ENCODE measurements at regions not wholly inside any gene's neighbourhood (a gene's known extent, or its start where the extent isn't known, plus 50 kb on each side); places are given as distances from the start of the nearest gene placed in this dataset.

GRCh38 chr19:31938675-31939074 is 406.7 kb upstream of the ZNF507 start:
- DNase-seq (ENCODE audit: insufficient read length, low spot score), result no peak
- TF ChIP-seq CTCF (IDR thresholded peaks at IDR 0.05; ENCODE audit: insufficient read depth, missing control alignments), result no peak
- no peak for FAIRE-seq

- no peak for DNase-seq (ENCODE audit: insufficient read length, low spot score)
- no peak for TF ChIP-seq CTCF (IDR thresholded peaks at IDR 0.05; ENCODE audit: insufficient read depth, missing control alignments)
- no peak for FAIRE-seq
Observed at GRCh38 chr19:31940396-31940795, 405.0 kb upstream of the ZNF507 start.

GRCh38 chr19:31943191-31943661 is 402.2 kb upstream of the ZNF507 start:
- FAIRE-seq (no peak), DNase-seq (ENCODE audit: insufficient read length, low spot score) (no peak)
- TF ChIP-seq CTCF (IDR thresholded peaks at IDR 0.05; ENCODE audit: insufficient read depth, missing control alignments), result no peak

- no peak for TF ChIP-seq CTCF (IDR thresholded peaks at IDR 0.05; ENCODE audit: insufficient read depth, missing control alignments)
- no peak for DNase-seq (ENCODE audit: insufficient read length, low spot score)
- FAIRE-seq, result no peak
Observed at GRCh38 chr19:31943778-31944177, 401.6 kb upstream of the ZNF507 start.

- TF ChIP-seq CTCF (IDR thresholded peaks at IDR 0.05; ENCODE audit: insufficient read depth, missing control alignments), result no peak
- no peak for FAIRE-seq
- DNase-seq (ENCODE audit: insufficient read length, low spot score), result no peak
Observed at GRCh38 chr19:31944326-31944725, 401.1 kb upstream of the ZNF507 start.

GRCh38 chr19:31946491-31946890 is 398.9 kb upstream of the ZNF507 start:
- FAIRE-seq, result no peak

More at GRCh38 chr19:31946491-31946890, 398.9 kb upstream of the ZNF507 start:
- DNase-seq (ENCODE audit: insufficient read length, low spot score), result no peak
- TF ChIP-seq CTCF (IDR thresholded peaks at IDR 0.05; ENCODE audit: insufficient read depth, missing control alignments), result no peak
